Muscle of leg (tissue), 3 donors: ENCODE measurements at regions not wholly inside any gene's neighbourhood (a gene's known extent, or its start where the extent isn't known, plus 50 kb on each side); places are given as distances from the start of the nearest gene placed in this dataset.
A peak's percentile ranks its signal among the peaks of the same experiment; 100 is the strongest.
"Not testable (repeated sequence)": the region's sequence is repeated elsewhere in the genome, so short reads cannot be mapped to it uniquely, and the experiment has no call there.

Experiments
- DNase-seq: peaks from one replicate; pipeline ENCODE4 v3.0.0; 2013
- H3K27ac ChIP-seq: one replicate; pipeline ENCODE4 v1.5.1; 2013; ENCODE audit warnings: mild to moderate bottlenecking, low read length, control low read depth
- H3K27me3 ChIP-seq: one replicate; pipeline ENCODE4 v1.6.1; 2013; ENCODE audit warnings: low read length; ENCODE audit not compliant: control insufficient read depth, insufficient read depth
- H3K36me3 ChIP-seq: one replicate; pipeline ENCODE4 v1.6.1; 2013; ENCODE audit warnings: low read length; ENCODE audit not compliant: control insufficient read depth, insufficient read depth
- H3K4me1 ChIP-seq: one replicate; pipeline ENCODE4 v1.6.1; 2013; ENCODE audit warnings: low read length; ENCODE audit not compliant: control insufficient read depth, insufficient read depth
- H3K4me3 ChIP-seq: one replicate; pipeline ENCODE4 v1.5.1; 2013; ENCODE audit warnings: low read length, control low read depth
- H3K9me3 ChIP-seq: replicated peaks from 2 replicates; pipeline ENCODE4 v1.6.1; 2013; ENCODE audit warnings: low read depth, low read length; ENCODE audit not compliant: control insufficient read depth
- WGBS: methylation state at CpG from one replicate; pipeline ENCODE4 v1.1.5; 2013; ENCODE audit warnings: missing lambda C conversion rate; ENCODE audit not compliant: insufficient coverage; 5-methylcytosine and 5-hydroxymethylcytosine counted together

- no peak overlapping the region for H3K27ac ChIP-seq
- H3K36me3 ChIP-seq: no peaks in the 10 kb centered on the region
- H3K9me3 ChIP-seq: no peaks in the 10 kb centered on the region
- 90% methylated on average over 1 of the region's 1 CpG for WGBS
- H3K27me3 ChIP-seq: no peaks in the 10 kb centered on the region
- no peaks in the 10 kb centered on the region for H3K4me1 ChIP-seq
- H3K4me3 ChIP-seq: no peak overlapping the region
- no peak for DNase-seq
Measured at GRCh38 chr5:147112899-147113298, 121.9 kb upstream of the STK32A start.

GRCh38 chr5:147113967-147114366 lies 120.9 kb upstream of the STK32A start:
- DNase-seq: no peak
- H3K4me3 ChIP-seq: no peak overlapping the region
- no peaks in the 10 kb centered on the region for H3K9me3 ChIP-seq
- H3K27ac ChIP-seq: no peak overlapping the region
- no CpG with 5 or more reads among the region's 2 CpGs for WGBS
- no peaks in the 10 kb centered on the region for H3K4me1 ChIP-seq
- no peaks in the 10 kb centered on the region for H3K36me3 ChIP-seq
- no peaks in the 10 kb centered on the region for H3K27me3 ChIP-seq

- not testable (repeated sequence) for H3K4me1 ChIP-seq, H3K4me3 ChIP-seq, DNase-seq, H3K27ac ChIP-seq, H3K9me3 ChIP-seq, H3K27me3 ChIP-seq, H3K36me3 ChIP-seq
Measured at GRCh38 chr5:147139759-147140158, 95.1 kb upstream of the STK32A start.

- Histone ChIP-seq H3K9me3 (peaks cover 3% of the 10 kb centered on the region), H3K27me3 (no peaks in the 10 kb centered on the region), H3K4me3 (no peak overlapping the region), H3K27ac (no peak overlapping the region), H3K36me3 (no peaks in the 10 kb centered on the region), H3K4me1 (no peaks in the 10 kb centered on the region)
- no peak for DNase-seq
- WGBS: no CpG with 5 or more reads among the region's 1 CpG
Measured at GRCh38 chr5:147140558-147140957, 94.3 kb upstream of the STK32A start.

GRCh38 chr5:147141580-147141979 lies 93.2 kb upstream of the STK32A start:
- not testable (repeated sequence) for H3K9me3 ChIP-seq, H3K4me1 ChIP-seq, H3K27me3 ChIP-seq, H3K27ac ChIP-seq, H3K36me3 ChIP-seq, H3K4me3 ChIP-seq, DNase-seq
- WGBS: 57% methylated on average over 2 of the region's 2 CpGs

- no peak for DNase-seq
- H3K27me3 ChIP-seq: no peaks in the 10 kb centered on the region
- H3K4me1 ChIP-seq: no peaks in the 10 kb centered on the region
- no peak overlapping the region for H3K27ac ChIP-seq
- no peaks in the 10 kb centered on the region for H3K36me3 ChIP-seq
- H3K9me3 ChIP-seq: peaks cover 2% of the 10 kb centered on the region
- no peak overlapping the region for H3K4me3 ChIP-seq
Measured at GRCh38 chr5:147143215-147143614, 91.6 kb upstream of the STK32A start.

GRCh38 chr5:147145328-147145727 lies 89.5 kb upstream of the STK32A start:
- DNase-seq: no peak
- H3K4me3 ChIP-seq: no peak overlapping the region
- no peaks in the 10 kb centered on the region for H3K4me1 ChIP-seq
- no CpG with 5 or more reads among the region's 1 CpG for WGBS
- no peak overlapping the region for H3K27ac ChIP-seq
- no peaks in the 10 kb centered on the region for H3K36me3 ChIP-seq
- H3K27me3 ChIP-seq: no peaks in the 10 kb centered on the region
- H3K9me3 ChIP-seq: no peaks in the 10 kb centered on the region

GRCh38 chr5:147148715-147149114 lies 86.1 kb upstream of the STK32A start:
- Histone ChIP-seq H3K27me3 (no peaks in the 10 kb centered on the region), H3K36me3 (no peaks in the 10 kb centered on the region), H3K27ac (no peak overlapping the region), H3K9me3 (no peaks in the 10 kb centered on the region), H3K4me1 (no peaks in the 10 kb centered on the region), H3K4me3 (no peak overlapping the region)
- DNase-seq: no peak
- WGBS: 33% methylated on average over 1 of the region's 1 CpG

- no peaks in the 10 kb centered on the region for H3K27me3 ChIP-seq
- no peaks in the 10 kb centered on the region for H3K36me3 ChIP-seq
- H3K4me1 ChIP-seq: no peaks in the 10 kb centered on the region
- no peak overlapping the region for H3K4me3 ChIP-seq
- no CpG with 5 or more reads among the region's 1 CpG for WGBS
- no peaks in the 10 kb centered on the region for H3K9me3 ChIP-seq
- H3K27ac ChIP-seq: no peak overlapping the region
- no peak for DNase-seq
Measured at GRCh38 chr5:147152086-147152485, 82.7 kb upstream of the STK32A start.

- no peaks in the 10 kb centered on the region for H3K36me3 ChIP-seq
- no peak overlapping the region for H3K27ac ChIP-seq
- H3K4me1 ChIP-seq: no peaks in the 10 kb centered on the region
- H3K4me3 ChIP-seq: no peak overlapping the region
- no peak for DNase-seq
- H3K27me3 ChIP-seq: no peaks in the 10 kb centered on the region
- WGBS: no CpG with 5 or more reads among the region's 3 CpGs
- no peaks in the 10 kb centered on the region for H3K9me3 ChIP-seq
Measured at GRCh38 chr5:147154809-147155208, 80.0 kb upstream of the STK32A start.

GRCh38 chr5:147156012-147156411 lies 78.8 kb upstream of the STK32A start:
- Histone ChIP-seq H3K36me3 (no peaks in the 10 kb centered on the region), H3K4me1 (no peaks in the 10 kb centered on the region), H3K27ac (no peak overlapping the region), H3K9me3 (no peaks in the 10 kb centered on the region), H3K27me3 (no peaks in the 10 kb centered on the region), H3K4me3 (no peak overlapping the region)
- DNase-seq: peak; percentile 21
- 60% methylated on average over 2 of the region's 5 CpGs for WGBS
